ENCODE measurements at regions not wholly inside any gene's neighbourhood (a gene's known extent, or its start where the extent isn't known, plus 50 kb on each side); places are given as distances from the start of the nearest gene placed in this dataset.

GRCh38 chr5:131079232-131079631 lies 85.8 kb downstream of the HINT1 start:
- TF ChIP-seq ZNF624 (tag by site-specific recombination; IDR thresholded peaks at IDR 0.05) (no peak), ZNF510 (tag by site-specific recombination; IDR thresholded peaks at IDR 0.05; ENCODE audit: insufficient replicate concordance) (no peak), MYNN (tag by site-specific recombination; IDR thresholded peaks at IDR 0.05; ENCODE audit: borderline replicate concordance) (no peak), ZNF157 (tag by site-specific recombination; IDR thresholded peaks at IDR 0.05) (no peak), ZBTB21 (tag by site-specific recombination; IDR thresholded peaks at IDR 0.05) (no peak), ZNF37A (tag by site-specific recombination; IDR thresholded peaks at IDR 0.05) (no peak), ZBTB1 (tag by site-specific recombination; IDR thresholded peaks at IDR 0.05) (no peak), ZBTB8A (tag by site-specific recombination; IDR thresholded peaks at IDR 0.05) (no peak), PRDM4 (tag by site-specific recombination; IDR thresholded peaks at IDR 0.05) (no peak), HOXA7 (CRISPR knock-in tag; IDR thresholded peaks at IDR 0.05; ENCODE audit: borderline replicate concordance) (no peak)
- TF ChIP-seq, protein P1, sequence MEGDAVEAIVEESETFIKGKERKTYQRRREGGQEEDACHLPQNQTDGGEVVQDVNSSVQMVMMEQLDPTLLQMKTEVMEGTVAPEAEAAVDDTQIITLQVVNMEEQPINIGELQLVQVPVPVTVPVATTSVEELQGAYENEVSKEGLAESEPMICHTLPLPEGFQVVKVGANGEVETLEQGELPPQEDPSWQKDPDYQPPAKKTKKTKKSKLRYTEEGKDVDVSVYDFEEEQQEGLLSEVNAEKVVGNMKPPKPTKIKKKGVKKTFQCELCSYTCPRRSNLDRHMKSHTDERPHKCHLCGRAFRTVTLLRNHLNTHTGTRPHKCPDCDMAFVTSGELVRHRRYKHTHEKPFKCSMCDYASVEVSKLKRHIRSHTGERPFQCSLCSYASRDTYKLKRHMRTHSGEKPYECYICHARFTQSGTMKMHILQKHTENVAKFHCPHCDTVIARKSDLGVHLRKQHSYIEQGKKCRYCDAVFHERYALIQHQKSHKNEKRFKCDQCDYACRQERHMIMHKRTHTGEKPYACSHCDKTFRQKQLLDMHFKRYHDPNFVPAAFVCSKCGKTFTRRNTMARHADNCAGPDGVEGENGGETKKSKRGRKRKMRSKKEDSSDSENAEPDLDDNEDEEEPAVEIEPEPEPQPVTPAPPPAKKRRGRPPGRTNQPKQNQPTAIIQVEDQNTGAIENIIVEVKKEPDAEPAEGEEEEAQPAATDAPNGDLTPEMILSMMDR (tag by site-specific recombination; IDR thresholded peaks at IDR 0.05): no peak
- TF ChIP-seq, protein P2, sequence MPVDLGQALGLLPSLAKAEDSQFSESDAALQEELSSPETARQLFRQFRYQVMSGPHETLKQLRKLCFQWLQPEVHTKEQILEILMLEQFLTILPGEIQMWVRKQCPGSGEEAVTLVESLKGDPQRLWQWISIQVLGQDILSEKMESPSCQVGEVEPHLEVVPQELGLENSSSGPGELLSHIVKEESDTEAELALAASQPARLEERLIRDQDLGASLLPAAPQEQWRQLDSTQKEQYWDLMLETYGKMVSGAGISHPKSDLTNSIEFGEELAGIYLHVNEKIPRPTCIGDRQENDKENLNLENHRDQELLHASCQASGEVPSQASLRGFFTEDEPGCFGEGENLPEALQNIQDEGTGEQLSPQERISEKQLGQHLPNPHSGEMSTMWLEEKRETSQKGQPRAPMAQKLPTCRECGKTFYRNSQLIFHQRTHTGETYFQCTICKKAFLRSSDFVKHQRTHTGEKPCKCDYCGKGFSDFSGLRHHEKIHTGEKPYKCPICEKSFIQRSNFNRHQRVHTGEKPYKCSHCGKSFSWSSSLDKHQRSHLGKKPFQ (tag by site-specific recombination; IDR thresholded peaks at IDR 0.05): no peak
